VCaP (cell line): ENCODE measurements at regions not wholly inside any gene's neighbourhood (a gene's known extent, or its start where the extent isn't known, plus 50 kb on each side); places are given as distances from the start of the nearest gene placed in this dataset.
"Not testable (repeated sequence)": the region's sequence is repeated elsewhere in the genome, so short reads cannot be mapped to it uniquely, and the experiment has no call there.

ENCODE experiments used
- H3K27ac ChIP-seq: fragments of 450-650 bp; 2 replicates; pipeline ENCODE4 v1.5.1; 2017
- TF ChIP-seq, protein P1 (sequence below): fragments of 450-650 bp; conservative IDR thresholded peaks from 2 replicates; pipeline ENCODE4 v1.5.1; 2017; ENCODE audit warnings: mild to moderate bottlenecking, moderate library complexity

DNA sequence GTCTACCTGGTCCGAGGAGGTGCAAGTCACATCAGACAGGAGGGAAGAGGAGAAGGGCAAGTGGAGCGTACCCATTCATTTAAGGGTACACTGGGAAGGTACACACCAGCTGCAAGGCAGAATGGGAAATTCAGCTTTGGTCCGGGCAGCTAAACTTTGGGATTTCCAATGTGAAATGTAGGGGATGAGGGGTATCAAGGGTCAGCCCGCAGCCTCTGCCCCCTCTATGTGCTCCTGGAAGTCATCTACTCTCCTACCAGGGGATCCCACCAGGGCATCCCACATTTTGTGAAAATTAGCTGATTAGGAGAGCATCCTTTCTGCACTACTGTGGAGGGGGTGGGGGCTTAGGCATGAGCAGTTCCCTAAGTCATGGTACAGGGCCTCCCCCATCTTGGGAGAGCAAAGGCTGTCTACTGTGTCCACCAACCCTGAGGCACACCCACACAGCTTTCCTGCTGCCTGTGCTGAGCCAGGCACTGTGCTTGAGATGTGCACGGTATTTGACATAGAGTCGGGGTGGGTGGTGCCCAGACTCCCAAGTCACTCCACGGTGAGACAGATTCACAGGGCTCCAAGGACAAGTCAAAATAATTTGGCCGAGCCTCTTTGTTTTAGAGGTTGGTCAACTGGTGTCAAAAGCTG is 189.1 kb upstream of the SULF2 start:
- TF ChIP-seq, protein P1, sequence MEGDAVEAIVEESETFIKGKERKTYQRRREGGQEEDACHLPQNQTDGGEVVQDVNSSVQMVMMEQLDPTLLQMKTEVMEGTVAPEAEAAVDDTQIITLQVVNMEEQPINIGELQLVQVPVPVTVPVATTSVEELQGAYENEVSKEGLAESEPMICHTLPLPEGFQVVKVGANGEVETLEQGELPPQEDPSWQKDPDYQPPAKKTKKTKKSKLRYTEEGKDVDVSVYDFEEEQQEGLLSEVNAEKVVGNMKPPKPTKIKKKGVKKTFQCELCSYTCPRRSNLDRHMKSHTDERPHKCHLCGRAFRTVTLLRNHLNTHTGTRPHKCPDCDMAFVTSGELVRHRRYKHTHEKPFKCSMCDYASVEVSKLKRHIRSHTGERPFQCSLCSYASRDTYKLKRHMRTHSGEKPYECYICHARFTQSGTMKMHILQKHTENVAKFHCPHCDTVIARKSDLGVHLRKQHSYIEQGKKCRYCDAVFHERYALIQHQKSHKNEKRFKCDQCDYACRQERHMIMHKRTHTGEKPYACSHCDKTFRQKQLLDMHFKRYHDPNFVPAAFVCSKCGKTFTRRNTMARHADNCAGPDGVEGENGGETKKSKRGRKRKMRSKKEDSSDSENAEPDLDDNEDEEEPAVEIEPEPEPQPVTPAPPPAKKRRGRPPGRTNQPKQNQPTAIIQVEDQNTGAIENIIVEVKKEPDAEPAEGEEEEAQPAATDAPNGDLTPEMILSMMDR: no peak
- H3K27ac ChIP-seq: no peak overlapping the region

DNA sequence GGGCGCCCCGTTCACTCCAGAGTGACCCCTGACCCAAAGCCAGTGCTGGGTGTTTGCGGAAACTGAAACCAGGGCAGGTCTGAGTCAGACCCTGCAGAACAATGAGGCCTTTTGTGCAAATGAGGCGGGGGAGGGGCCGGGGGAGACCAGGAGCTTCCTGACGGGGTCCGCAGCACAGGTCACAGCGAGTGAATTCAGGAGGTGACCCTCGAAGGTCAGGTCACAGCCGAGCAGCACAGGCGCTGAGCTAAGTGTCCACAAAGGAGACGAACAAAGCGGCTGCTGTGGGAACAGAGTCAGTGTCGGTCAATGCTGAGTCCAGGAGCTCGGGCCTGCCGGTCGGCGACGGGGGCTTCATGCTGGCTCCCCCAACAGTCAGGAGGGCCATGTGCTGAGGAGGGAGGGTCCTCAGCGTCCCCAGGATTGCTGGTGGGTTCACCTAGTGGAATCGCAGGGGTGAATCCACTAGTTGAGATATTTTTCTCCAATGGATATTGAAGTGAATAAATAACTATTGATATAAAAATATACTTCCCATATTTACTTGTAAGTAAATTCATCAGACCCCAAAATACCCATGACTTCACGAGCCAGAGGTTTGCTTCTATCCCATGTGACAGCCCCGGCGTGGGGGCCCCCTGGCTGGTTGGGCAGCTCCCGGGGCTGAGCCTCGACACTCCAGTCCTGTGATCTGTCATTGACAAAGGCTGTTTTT is 188.4 kb upstream of the SULF2 start:
- no peak overlapping the region for H3K27ac ChIP-seq

DNA sequence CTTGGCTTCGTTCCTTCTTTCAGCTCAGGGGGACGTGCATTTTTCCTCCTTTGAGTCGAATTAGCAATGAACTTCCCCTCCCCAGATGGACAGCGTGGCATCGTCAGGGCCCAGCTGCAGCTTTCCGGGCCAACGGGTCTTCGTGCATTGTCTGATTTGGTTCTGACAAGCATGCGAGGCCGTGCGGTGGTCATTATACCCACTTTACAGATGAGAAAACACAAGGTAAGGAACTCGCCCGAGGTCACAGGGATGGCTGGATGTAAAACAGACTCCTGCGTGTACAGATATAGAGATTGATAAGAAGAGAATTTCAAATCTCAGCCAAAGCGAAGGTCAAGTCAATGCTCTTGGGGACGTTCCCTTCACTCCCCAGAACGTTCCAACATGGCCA is 187.6 kb upstream of the SULF2 start:
- no peak overlapping the region for H3K27ac ChIP-seq
- TF ChIP-seq, protein P1: no peak

More for the DNA sequence above, 188.4 kb upstream of the SULF2 start:
- TF ChIP-seq, protein P1: no peak

DNA sequence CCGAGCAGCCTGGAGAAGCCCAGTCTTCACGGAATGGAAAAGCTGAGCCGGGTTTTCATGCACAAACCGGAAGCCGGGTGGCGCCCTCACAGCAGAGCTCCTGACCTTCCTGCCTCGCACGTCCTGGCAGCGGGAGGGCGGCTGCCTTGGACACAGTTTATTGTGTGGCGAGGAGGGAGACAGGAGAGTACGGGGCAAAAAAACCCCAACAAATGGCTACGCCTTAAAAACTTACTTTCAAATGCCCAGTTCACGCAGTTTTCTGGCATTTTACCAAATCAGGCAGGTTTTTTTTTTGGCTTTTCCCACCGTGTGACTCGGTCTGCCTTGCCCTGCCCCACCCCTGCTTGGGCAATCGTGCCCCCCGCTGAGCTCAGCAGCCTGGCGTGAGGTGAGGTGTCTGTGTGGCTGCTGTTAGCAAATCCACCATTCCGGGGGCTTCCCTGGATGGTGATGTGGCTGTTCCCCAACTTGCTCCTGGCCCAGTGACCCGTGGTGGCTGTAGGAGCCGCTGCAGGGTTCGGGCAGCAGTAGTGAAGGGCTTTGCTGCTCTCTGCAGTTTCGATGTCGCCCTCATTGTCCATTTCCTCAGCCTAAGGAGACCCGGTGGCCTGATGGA is 187.1 kb upstream of the SULF2 start:
- TF ChIP-seq, protein P1: peak; percentile 38; the same call in 1 of the 2 replicates
- H3K27ac ChIP-seq: not testable (repeated sequence)

DNA sequence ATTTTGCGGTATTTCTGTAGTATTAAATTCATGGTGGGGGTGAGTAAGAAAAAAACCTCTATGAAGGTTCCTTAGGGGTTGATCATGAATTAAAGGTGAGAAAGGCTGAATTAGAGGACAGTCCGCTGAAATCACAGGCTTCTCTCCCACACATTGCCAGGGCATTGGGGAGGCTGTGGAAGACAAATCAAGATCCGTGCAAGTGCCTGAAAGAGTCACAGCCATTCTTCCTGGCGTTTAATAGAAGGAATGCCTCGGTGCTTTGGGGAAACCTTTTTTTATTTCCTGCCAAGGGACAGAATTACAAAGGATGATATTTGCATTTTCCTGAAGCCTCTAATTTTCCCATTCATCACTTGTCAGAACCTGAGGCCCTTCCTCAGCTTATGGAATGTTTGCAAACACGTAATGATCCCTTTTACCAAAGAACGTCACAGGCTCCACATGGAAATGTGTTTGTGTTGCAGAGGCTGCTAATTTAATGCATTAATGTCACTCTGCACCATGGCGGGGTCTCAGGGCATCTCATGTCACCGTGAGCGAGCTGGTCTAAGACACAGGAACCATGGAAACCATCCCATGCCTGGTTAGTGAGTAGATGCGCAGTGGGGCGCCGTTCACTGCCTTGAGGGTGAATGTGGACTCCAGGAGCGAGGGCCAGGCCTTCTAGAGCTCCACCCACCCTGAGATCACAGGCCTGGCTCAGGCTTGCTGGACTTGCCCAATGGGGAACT is 185.9 kb upstream of the SULF2 start:
- no peak overlapping the region for H3K27ac ChIP-seq
- TF ChIP-seq, protein P1: no peak

DNA sequence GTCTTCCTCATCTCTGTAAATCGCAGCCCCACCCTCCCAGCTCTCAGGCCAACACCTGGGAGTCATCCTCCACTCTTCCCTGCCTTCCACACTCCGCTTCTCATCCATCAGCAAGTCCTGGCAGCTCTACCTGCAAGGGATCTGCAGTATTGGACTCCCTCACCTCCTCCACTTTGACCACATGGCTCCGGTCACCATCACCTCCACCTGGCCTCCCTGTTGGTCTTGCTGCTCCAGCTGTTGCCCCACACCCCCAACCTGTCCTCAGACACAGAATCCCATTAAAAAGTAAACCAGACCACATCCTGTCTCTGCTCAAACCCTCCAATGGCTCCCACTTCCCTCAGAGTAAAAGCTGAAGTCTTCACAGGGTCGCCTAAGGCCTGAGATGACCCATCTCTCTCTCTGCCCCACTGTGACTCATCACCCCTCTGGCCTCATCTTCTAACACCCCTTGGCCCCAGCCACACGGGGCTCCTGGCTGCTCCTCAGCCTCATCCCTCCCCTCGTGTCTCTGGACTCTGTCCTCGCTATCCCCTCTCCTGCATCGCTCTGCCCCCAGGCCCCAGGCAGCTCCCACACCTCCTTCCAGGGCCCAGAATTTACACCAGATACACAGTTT is 185.1 kb upstream of the SULF2 start:
- H3K27ac ChIP-seq: no peak overlapping the region

More for the DNA sequence above, 185.1 kb upstream of the SULF2 start:
- TF ChIP-seq, protein P1: no peak
